ENCODE measurements at regions not wholly inside any gene's neighbourhood (a gene's known extent, or its start where the extent isn't known, plus 50 kb on each side); places are given as distances from the start of the nearest gene placed in this dataset.

DNA sequence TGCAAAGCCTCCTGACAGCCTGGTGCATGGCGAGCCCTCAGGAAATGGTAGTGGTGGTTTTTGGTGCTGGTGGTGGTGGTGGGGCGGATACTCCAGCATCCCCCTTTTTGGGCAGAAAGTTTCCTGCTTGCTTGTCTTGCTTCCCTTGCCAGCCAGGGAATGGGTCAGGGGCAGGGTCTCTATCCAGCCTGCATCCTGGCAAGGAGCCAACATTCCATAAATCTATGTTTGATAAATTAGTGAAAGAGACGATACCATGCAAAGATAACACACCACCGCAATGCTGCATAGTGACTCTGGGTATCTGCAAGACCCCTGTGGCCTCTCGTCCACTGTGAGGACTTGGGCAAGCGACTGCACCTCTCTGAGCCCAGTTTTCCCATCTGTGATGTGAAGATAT is 246.2 kb downstream of the LRFN2 start:
- intact Hi-C loops (cut with DNase I), result no loop called here
- ATAC-seq (no peak), DNase-seq (ENCODE audit: missing footprints) (no peak)

DNA sequence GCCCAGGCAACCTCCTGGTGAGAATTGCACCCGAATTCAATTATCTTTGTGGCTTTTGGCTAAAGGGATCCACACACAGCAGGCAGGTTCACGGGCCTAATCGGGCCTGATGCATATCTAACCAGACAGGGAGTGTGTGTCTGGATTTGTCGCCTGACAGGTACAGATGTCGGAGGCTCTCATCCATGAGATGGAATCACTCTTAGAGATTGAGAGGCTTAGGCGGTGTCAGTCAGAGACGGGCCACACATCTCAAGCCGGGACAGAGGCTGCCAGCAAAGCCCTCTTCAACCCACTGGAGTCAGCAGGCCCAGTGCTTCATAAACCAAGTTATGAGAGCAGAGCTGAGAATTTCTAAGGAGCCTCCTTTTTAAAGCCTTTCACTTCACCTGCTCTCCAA is 247.0 kb downstream of the LRFN2 start:
- no peak for ATAC-seq
- no peak for DNase-seq (ENCODE audit: missing footprints)
- intact Hi-C loops (cut with DNase I), result no loop called here

- ATAC-seq, result no peak
- intact Hi-C loops (cut with DNase I), result no loop called here
- no peak for DNase-seq (ENCODE audit: missing footprints)
Measured at GRCh38 chr6:40338306-40338705, 248.9 kb downstream of the LRFN2 start.

- intact Hi-C loops (cut with DNase I), result no loop called here
- DNase-seq (ENCODE audit: missing footprints) (no peak), ATAC-seq (no peak)
Measured at GRCh38 chr6:40336940-40337760, 250.0 kb downstream of the LRFN2 start.

- DNase-seq (ENCODE audit: missing footprints) (no peak), ATAC-seq (no peak)
- intact Hi-C loops (cut with DNase I), result no loop called here
Measured at GRCh38 chr6:40336296-40336695, 250.9 kb downstream of the LRFN2 start.

DNA sequence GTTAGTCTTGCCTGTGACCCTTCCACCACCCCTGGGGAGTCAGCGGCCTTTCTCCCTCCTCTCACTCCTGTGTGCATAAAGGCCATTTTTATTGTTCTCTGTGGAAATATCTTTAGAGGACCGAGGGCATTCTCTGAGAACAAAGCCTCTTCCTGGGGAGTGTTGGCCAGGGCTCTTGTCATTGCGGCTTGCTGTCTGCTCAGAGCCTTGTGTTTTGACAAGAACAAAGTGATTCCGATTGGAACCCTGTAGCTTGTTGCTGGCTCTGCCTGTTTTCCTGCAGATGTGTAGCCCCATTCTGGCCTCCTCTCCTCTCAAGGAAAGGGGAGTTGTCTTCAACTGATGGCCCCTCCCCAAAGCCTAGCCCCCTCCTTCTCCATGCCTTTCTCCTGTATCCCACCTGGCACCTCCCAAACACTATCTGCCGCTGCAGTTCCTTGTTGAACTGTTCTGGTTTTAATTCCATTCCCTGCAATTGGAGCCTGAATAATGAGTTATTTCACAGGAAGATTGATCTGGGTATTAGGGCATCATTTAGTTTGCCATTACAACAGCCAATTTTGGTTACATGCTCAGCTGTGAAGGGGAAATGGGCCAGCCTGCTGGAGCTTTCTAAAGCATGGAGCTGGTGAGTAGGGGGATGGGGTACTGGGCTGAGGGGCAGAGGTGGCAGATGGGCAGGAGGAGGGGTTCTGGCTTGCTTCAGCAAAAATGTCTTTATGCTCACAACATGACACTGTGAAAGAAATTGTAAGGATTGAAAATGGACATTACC is 252.5 kb downstream of the LRFN2 start:
- ATAC-seq (no peak), DNase-seq (ENCODE audit: missing footprints) (no peak)
- intact Hi-C loops (cut with DNase I), result no loop called here

DNA sequence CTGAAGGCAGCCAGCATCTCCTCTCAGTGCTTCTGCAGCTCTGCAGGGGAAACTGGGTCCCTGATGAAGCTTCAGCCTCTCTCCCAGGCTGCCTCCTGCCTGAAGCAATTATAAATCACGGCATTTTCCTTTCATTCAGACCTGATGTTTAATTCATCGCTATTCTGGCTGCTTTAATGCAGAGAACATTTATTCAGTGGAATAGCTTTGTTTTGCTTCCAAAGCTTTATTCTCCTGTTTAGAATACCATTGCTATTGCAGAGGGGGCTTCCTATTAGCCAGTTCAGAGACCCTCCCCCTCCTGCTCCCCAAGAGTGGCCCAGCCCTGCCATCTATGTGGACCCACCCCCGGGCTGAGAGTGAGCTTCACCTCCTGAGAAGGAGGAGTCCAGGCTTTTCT is 255.6 kb downstream of the LRFN2 start:
- no peak for ATAC-seq
- intact Hi-C loops (cut with DNase I), result no loop called here
- no peak for DNase-seq (ENCODE audit: missing footprints)

DNA sequence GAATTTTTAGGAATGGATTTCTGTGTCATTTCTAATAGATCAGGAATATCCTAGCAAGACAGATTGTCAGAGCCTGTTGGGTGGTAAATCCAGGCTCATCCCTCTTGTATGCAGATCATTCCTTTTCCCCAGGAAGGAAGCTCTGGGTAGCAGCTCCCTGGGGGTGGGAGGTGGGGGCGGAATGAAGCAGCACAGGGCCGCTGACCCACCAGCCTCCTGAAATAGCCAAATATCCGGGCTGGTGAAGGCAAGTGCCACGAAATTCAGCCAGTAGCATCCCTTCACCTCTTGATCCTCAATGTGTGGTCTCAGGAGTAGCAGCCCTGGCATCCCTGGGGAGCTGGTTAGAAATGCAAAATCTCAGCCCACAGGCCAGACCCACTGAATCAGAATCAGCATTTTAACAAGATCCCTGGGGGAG is 256.9 kb downstream of the LRFN2 start:
- no peak for DNase-seq (ENCODE audit: missing footprints)
- ATAC-seq, result no peak
- intact Hi-C loops (cut with DNase I), result no loop called here

- intact Hi-C loops (cut with DNase I), result loop anchor here (5.0 kb wide), 1 partner anchor 258 kb away; the partner anchor contains the start of gene LRFN2
- DNase-seq (ENCODE audit: missing footprints) (no peak), ATAC-seq (no peak)
Measured at GRCh38 chr6:40328986-40329545, 258.1 kb downstream of the LRFN2 start.

GRCh38 chr6:40328386-40328985 is 258.7 kb downstream of the LRFN2 start:
- DNase-seq (ENCODE audit: missing footprints), result no peak
- ATAC-seq, result no peak
- intact Hi-C loops (cut with DNase I), result loop anchor here (5.0 kb wide), 1 partner anchor 259 kb away; the partner anchor contains the start of gene LRFN2

DNA sequence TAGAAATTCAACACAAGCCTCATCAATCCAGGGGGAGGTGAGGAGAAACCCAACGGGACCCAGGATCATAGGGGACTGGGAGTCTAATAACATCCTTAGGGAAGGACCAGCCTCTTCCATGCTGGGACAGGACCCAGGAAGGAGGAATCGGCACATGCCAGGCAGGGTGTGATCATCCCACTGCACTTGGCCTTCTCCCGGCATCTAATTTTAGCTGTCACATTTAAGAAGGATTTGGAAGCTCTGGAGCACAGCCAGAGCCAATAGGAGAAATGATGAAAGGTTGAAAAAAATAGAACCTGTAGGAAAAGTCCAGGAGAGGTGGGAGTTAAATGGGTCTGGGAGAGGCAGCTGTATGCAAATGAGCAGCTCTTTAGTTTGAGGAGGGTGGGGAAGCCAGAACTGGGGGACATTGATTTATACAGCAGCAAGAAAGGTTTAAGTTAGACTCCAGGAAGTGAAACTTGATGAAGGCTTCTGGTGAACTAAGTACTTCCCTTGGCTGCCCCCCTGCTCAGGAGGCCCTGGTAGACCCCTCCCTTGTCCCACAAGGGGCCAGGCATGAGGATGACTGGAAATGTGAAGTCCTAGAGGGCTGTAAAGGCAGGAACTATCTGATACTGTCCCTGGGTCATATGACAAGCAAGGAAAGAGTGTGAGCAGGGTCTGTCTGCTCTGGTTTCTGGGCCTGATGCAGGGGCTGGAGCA is 260.3 kb downstream of the LRFN2 start:
- ATAC-seq (no peak), DNase-seq (ENCODE audit: missing footprints) (no peak)
- intact Hi-C loops (cut with DNase I), result loop anchor here (5.0 kb wide), 1 partner anchor 260 kb away; the partner anchor contains the start of gene LRFN2

- DNase-seq (ENCODE audit: missing footprints) (no peak), ATAC-seq (no peak)
- intact Hi-C loops (cut with DNase I), result loop anchor here (5.0 kb wide), 1 partner anchor 262 kb away; the partner anchor contains the start of gene LRFN2
Measured at GRCh38 chr6:40325791-40326190, 261.4 kb downstream of the LRFN2 start.

DNA sequence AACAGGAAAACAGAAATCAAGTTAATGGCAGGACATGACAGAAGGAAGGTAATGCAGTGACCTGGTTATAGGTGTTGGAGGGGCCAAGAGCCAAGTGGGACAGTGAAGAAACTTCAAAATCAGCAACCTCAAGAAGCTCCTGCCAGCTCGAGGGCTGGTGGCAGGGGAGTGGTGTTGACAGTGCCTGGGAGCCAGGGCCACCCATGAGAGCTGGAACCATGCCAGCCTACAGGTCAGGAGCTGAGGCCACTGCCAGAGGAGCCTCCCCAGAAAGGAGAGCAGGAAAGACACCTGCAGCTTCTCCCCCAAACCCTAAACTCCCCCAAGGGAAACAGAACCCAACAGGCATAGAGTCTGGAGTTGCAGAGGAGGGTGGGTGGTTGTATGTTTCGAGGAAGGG is 262.1 kb downstream of the LRFN2 start:
- no peak for DNase-seq (ENCODE audit: missing footprints)
- intact Hi-C loops (cut with DNase I), result loop anchor here (5.0 kb wide), 1 partner anchor 262 kb away; the partner anchor contains the start of gene LRFN2
- no peak for ATAC-seq

DNA sequence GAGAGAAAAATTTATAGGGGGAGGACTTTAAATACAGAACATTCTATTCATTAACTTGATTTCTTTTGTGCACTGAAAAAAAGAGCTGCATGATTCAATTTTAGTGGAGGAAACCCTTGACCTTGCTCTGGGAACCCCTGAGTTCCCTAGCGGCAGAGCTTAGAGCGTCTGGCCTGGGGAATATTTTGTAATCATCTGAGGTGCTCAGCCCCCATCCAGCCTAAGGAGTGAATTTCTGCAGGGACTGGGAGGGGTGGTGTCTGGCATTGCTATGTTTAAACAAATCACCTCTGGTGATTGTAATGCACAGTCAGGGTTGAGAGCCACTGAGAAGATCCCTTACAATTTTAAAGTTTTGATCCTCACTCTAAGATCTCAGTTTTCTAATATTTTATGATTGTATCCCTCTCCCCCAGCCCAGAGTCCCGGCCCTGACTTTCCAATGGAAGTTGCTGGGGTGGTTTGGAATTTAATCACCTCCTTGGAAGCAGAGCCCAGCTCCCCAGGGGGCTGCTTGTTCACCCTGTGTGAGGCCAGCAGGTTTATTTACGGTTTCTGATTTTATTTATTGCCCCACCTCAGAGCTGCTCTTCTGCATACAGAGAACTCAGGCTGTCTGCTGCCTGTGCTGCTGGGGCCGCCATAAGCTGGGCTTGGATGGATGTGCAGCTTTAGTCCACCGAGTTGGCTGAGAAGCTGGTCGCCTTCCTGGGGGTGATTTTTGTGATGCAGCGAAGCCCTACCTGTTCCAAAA is 263.1 kb downstream of the LRFN2 start:
- no peak for ATAC-seq
- intact Hi-C loops (cut with DNase I), result no loop called here
- DNase-seq (ENCODE audit: missing footprints), result no peak

DNA sequence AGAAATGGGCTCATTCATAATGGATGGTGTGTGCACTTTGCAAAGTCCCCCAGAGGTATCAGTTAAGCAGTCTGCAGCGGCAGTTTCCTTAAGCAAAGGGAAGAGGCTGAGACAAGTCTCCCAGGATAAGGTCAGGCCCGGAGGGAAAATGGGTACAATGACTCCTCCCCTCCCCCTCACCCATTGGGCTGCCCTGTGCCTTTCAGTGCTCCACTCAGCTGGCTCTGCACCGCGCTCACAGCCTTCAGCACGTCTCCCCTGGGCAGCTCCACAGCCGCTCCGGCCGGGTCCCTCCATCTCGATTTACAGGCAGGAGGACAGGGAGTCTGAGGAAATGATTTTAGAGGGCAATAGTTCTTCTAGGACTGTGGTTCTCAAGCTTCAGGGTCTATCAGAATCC is 264.8 kb downstream of the LRFN2 start:
- ATAC-seq (no peak), DNase-seq (ENCODE audit: missing footprints) (no peak)
- intact Hi-C loops (cut with DNase I), result no loop called here

- no peak for ATAC-seq
- no peak for DNase-seq (ENCODE audit: missing footprints)
- intact Hi-C loops (cut with DNase I), result no loop called here
Measured at GRCh38 chr6:40321616-40322015, 265.5 kb downstream of the LRFN2 start.

DNA sequence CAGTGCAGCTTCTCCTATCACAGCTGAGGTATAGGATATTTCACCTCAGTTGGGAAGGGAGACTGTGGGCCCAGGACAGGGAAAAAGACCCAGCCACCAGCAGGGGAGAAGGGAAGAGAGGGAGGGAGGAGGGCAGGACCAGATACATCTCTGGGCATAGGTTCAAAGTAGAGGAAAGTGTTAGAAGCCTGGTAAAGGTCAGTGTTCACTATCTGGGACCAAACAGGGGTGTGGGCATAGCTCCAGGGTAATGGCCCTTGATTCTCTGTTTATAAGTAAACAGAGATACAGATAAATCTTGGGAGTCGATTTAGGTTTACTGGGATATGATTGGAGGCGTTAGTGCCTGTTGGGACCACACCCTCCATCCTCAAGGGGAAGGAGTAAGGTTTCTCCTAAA is 266.2 kb downstream of the LRFN2 start:
- DNase-seq (ENCODE audit: missing footprints) (no peak), ATAC-seq (no peak)
- intact Hi-C loops (cut with DNase I), result no loop called here

GRCh38 chr6:40320441-40320840 is 266.7 kb downstream of the LRFN2 start:
- ATAC-seq (no peak), DNase-seq (ENCODE audit: missing footprints) (no peak)
- intact Hi-C loops (cut with DNase I), result no loop called here
